ENCODE measurements at regions not wholly inside any gene's neighbourhood (a gene's known extent, or its start where the extent isn't known, plus 50 kb on each side); places are given as distances from the start of the nearest gene placed in this dataset.

DNA sequence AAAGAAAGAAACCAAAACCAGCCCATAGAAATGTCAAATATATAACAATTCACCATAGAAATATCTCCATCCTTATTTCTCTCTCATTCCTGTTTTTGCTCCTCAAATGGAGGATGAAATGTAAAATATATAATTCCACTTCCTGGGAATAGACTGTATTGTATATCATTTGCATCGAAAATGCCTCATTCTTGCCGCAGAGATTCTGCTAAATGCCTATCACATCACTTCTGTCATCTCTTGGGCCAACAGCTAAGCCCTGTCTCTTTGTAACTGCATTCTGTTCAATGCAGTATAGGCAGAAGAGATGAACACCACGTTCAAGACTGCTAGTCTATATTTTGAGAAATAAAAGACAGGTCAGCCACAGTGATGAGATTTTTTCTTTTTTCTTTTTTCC, 956.3 kb upstream of the SOX9 start:
- TF ChIP-seq, protein P1, sequence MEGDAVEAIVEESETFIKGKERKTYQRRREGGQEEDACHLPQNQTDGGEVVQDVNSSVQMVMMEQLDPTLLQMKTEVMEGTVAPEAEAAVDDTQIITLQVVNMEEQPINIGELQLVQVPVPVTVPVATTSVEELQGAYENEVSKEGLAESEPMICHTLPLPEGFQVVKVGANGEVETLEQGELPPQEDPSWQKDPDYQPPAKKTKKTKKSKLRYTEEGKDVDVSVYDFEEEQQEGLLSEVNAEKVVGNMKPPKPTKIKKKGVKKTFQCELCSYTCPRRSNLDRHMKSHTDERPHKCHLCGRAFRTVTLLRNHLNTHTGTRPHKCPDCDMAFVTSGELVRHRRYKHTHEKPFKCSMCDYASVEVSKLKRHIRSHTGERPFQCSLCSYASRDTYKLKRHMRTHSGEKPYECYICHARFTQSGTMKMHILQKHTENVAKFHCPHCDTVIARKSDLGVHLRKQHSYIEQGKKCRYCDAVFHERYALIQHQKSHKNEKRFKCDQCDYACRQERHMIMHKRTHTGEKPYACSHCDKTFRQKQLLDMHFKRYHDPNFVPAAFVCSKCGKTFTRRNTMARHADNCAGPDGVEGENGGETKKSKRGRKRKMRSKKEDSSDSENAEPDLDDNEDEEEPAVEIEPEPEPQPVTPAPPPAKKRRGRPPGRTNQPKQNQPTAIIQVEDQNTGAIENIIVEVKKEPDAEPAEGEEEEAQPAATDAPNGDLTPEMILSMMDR (IDR thresholded peaks at IDR 0.05; ENCODE audit: poor library complexity), result no peak
- TF ChIP-seq EZH2phosphoT487 (IDR thresholded peaks at IDR 0.05; ENCODE audit: low read depth, severe bottlenecking, unreplicated experiment), result no peak

Measured in hepatocyte (in vitro differentiated cells).